Umbilical cord (tissue), 1 donor: ENCODE measurements at regions not wholly inside any gene's neighbourhood (a gene's known extent, or its start where the extent isn't known, plus 50 kb on each side); places are given as distances from the start of the nearest gene placed in this dataset.

Experiments used
- DNase-seq: peaks from one replicate; pipeline ENCODE4 v3.0.0-alpha.2; 2015; ENCODE audit warnings: low spot score

GRCh38 chr5:165502893-165503691, 1997.7 kb downstream of the MAT2B start:
- DNase-seq = peak; percentile 41

DNA sequence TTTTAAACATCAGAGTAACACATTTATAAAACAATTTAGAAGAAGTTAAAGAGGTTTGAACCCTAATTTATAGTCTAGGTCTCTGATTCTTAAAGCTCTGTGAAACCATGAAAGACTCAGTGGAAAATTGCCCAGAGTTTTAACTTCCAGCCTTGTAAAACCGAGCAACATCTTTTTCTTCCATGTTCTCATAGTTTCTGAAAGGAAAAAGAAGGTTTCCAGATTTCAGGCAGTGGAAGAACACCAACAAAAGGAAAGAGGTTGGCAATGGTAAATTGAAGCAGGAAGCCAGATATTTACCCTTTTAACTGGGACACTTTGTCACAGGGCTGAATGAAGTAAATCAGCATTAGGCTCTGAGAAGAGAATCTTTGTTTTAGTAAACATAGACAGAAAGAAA, 1999.3 kb downstream of the MAT2B start:
- DNase-seq = peak; percentile 50

GRCh38 chr5:165508286-165508685, 2002.9 kb downstream of the MAT2B start:
- no peak for DNase-seq

DNA sequence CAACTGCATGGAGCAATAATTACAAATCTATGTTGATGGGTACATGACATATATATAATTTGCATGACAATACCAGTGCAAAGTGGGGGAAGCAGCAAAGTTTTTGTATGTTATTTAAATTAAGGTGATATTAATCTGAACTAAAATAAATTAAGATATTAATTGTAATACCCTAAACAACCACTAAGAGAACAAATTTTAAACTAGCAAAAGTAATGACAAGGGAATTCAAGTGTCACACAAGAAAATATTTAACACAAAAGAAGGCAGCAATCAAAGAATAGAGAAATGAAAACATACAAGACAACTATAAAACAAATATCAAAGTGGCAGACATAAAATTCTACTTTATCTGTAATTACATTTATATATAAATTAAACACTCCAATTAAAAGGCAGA, 2003.4 kb downstream of the MAT2B start:
- DNase-seq = no peak

DNA sequence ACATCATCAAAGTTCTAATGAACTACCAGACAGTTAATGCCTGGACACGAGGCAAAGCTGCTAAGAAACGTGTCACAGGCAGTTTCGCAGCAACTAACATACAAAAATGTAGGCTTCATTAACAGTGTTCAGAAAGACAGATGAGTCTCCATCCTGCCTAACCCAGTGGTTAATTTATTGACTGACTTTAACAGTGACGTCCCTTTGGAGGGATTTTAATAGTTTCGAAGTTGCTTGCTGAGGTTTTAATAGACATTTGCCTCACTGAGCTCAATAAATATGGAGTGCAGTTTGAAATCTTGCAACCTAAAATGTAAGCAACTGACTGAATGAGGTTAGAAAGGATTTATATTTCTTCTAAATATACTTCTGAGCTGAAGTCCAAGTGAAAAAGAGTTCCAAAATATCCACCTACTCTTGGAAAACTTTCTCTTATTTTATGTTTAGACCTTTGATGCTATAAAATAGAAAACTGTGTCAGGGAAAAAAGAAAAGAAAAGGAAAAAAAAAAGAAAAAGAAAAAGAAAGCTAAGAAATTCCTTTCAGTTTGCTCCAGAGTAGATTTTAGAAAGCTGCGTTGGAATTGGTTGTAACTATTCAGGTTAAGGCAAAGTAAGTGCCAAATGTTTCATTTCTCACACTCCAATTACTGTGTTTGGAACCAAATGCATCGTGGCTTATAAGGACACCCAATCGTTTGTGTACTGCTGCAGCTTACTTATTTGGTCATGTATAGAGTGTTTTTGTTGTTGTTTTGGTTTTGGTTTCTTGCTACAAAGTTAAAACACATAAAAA, 2016.6 kb downstream of the MAT2B start:
- peak; percentile 30 for DNase-seq

- peak; percentile 74 for DNase-seq
These were observed 2019.9 kb downstream of the MAT2B start for GRCh38 chr5:165525271-165525670.

- DNase-seq = no peak
These were observed 2020.9 kb downstream of the MAT2B start for GRCh38 chr5:165526357-165526756.

GRCh38 chr5:165527577-165527976, 2022.2 kb downstream of the MAT2B start:
- no peak for DNase-seq

- no peak for DNase-seq
These were observed 2032.6 kb downstream of the MAT2B start for GRCh38 chr5:165538065-165538464.

- no peak for DNase-seq
These were observed 2054.2 kb downstream of the MAT2B start for GRCh38 chr5:165559645-165560044.

- DNase-seq = no peak
These were observed 2055.2 kb downstream of the MAT2B start for GRCh38 chr5:165560648-165561047.

- no peak for DNase-seq
These were observed 2060.5 kb downstream of the MAT2B start for GRCh38 chr5:165565911-165566310.

DNA sequence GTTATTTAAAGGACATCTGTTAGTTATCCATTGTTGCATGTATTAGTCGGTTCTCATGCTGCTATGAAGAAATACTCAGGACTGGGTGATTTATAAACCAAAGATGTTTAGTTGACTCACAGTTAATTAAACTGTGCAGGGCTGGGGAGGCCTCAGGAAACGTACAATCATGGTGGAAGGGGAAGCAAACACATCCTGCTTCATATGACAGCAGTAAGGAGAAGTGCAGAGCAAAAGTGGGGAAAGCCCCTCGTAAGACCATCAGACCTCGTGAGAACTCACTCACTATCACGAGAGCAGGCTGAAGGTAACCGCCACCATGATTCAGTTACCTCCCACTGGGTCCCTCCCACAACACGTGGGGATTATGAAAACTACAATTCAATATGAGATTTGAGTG, 2064.1 kb downstream of the MAT2B start:
- DNase-seq = no peak

DNA sequence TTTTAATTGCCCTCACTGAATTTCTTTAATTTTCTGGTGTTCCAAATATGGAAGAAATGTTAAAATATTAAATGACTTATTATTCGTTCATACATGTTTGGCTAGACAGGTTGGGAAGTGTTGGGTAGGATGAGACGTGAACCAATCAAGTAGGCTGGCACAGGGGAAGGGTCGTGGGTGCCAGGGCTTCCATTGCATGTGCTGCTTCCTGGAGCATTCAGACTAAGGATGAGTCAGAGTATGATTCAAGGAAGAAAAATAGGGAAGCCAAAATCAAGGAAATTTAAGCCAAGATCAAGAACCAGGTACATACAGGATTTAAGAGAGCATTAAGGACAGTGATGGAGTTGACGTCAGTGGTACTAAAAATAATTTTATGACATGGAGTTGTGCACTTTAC, 2068.0 kb downstream of the MAT2B start:
- no peak for DNase-seq

DNA sequence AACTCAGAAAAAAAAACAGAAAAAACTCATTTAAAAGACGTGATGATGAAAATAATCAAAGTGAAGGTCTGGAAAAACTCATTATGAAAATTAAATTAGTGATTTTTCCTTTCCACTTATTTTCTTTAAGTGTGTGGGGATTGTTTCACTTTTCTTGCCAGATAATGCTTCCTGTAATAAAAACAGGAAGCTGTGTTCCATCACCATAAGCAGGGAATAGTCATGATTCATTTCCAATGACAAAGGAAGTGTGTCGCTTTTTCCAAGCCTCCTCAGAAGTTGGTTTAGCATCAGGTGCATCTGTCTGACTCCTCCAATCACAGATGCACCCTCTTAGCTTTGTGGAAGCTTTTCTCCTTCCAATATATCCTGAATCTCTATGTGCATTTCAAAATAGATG, 2068.7 kb downstream of the MAT2B start:
- DNase-seq = no peak

DNA sequence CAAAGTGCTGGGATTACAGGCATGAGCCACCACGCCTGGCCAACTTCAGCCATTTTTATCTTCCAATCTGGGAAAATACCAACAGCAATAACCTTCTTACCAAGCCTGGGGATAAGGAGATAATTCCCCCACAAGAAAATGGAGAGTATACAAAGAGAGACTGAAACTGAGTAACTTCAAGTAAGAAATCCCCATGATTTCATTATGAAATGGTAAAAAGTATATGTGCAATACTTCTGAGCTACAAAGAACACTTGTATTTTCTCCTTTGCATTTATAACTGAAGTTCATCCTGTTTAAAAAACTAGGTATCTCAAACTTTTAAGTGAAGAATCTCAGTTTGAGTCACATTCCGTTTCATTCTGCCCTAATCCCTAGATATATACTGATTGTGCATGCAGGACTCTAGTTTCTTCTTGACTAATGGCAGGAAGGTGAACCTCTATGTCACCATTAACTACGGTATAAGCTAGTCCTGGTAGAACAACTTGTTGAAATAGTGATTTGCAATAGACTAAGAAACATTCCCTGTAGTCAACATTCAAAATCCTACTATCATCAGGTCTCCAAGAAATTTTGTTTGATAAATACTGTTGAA, 2071.4 kb downstream of the MAT2B start:
- no peak for DNase-seq

DNA sequence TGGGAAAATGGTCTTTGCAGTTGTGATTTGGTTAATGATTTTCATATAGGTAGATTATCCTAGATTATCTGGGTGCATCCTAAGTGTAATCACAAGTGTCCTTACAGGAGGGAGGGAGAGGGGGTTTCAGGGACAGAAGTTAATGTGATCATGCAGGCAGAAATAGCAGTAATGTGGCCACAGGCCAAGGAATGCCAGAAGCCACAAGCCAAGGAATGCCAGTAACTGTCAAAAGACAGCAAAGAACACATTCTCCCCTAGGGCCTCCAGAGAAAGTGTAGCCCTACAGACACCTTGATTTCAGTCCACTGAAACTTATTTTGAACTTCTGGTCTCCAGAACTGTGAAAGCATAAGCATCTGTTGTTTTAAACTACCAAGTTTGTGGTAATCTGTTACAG, 2074.5 kb downstream of the MAT2B start:
- no peak for DNase-seq

- no peak for DNase-seq
These were observed 2089.3 kb downstream of the MAT2B start for GRCh38 chr5:165594693-165595092.

DNA sequence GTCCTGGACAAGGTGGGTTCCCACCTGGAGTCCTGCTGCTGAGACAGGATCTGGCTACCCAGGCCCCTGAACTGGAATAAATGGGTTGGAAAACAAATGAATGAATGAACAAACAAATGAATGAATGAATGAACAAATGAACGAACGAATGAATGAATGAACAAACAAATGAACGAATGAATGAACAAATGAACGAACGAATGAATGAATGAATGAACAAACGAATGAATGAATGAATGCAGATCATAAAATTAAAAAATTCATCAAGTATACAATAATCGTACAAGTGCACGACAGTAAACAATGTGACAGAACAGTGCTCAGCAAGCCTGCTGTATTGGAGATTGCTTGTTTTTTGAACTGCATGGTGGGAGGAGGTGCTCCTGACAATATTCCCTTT, 2097.1 kb downstream of the MAT2B start:
- DNase-seq = no peak

- no peak for DNase-seq
These were observed 2101.6 kb downstream of the MAT2B start for GRCh38 chr5:165607026-165607425.

DNA sequence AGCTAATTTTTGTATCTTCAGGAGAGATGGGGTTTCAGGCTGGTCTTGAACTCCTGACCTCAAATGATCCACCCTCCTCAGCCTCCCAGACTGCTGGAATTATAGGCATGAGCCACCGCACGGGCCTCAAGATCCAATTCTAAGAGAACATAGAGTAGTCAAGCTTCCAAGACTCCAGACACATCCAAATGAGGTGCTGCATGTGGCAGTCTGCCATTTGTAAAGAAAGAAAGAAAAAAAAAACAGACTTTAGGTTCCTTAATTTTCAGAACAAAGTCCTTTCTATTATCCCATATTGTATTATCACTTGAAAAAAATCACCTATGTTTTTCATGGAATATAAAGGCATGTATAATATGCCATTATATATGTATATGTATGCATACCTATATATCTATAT, 2104.5 kb downstream of the MAT2B start:
- no peak for DNase-seq
